Esophagus squamous epithelium (tissue), 4 donors: ENCODE measurements at regions not wholly inside any gene's neighbourhood (a gene's known extent, or its start where the extent isn't known, plus 50 kb on each side); places are given as distances from the start of the nearest gene placed in this dataset.

Experiments
- CTCF ChIP-seq, 6 experiments: fragments of 450-650 bp in 4 of 6; fragments of 200-600 bp in 2 of 6; sonication (generic) in 2 of 6; IDR thresholded peaks; one replicate each; pipeline ENCODE4 v1.5.1; 2016 to 2019; ENCODE audit warnings: antibody characterized with exemption in 6 of 6, mild to moderate bottlenecking in 4 of 6, moderate library complexity in 4 of 6
- POLR2A ChIP-seq, 4 donors: fragments of 450-650 bp; IDR thresholded peaks; one replicate each; pipeline ENCODE4 v1.6.1; 2017; ENCODE audit warnings: antibody characterized with exemption in 4 of 4, mild to moderate bottlenecking in 4 of 4, moderate library complexity in 3 of 4

DNA sequence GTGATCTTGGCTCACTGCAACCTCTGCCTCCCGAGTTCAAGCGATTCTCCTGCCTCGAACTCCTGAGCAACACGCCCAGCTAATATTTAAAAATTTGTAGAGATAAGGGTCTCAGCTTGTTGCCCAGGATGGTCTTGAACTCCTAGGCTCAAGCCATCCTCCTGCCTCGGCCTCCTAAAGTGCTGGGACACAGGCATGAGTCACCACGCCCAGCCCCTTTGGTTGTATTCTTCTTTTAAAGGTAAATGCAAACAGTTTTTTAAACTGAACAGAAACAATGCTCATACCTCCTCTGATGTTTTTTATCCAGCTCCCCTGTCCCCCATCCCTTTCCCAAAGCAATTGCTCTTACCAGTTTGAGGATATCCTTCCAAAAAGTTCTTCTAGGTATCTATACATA is 79.5 kb upstream of the DUSP5 start:
- no peak for TF ChIP-seq POLR2A (IDR thresholded peaks at IDR 0.05)
- no peak for TF ChIP-seq CTCF (IDR thresholded peaks at IDR 0.05)
